NT2/D1 (cell line): ENCODE measurements at regions not wholly inside any gene's neighbourhood (a gene's known extent, or its start where the extent isn't known, plus 50 kb on each side); places are given as distances from the start of the nearest gene placed in this dataset.
"Not testable (repeated sequence)": the region's sequence is repeated elsewhere in the genome, so short reads cannot be mapped to it uniquely, and the experiment has no call there.

ENCODE experiments used
- DNase-seq: peaks from one replicate; pipeline ENCODE4 v3.0.0-alpha.2; 2011; ENCODE audit warnings: low read depth, low spot score
- H3K27me3 ChIP-seq: 2 replicates; pipeline ENCODE4 v1.6.0; 2011; ENCODE audit warnings: mild to moderate bottlenecking; ENCODE audit not compliant: insufficient read length, insufficient read depth
- H3K36me3 ChIP-seq: 2 replicates; pipeline ENCODE4 v1.6.1; 2011; ENCODE audit warnings: mild to moderate bottlenecking, low read length, mixed read lengths; ENCODE audit not compliant: insufficient read depth, insufficient read length
- H3K4me1 ChIP-seq: 2 replicates; pipeline ENCODE4 v1.5.1; 2011; ENCODE audit not compliant: insufficient read depth, insufficient read length
- H3K4me3 ChIP-seq: 2 replicates; pipeline ENCODE4 v1.5.1; 2011; ENCODE audit warnings: low read depth; ENCODE audit not compliant: insufficient read length
- H3K9ac ChIP-seq: 2 replicates; pipeline ENCODE4 v1.6.0; 2011; ENCODE audit warnings: low read depth; ENCODE audit not compliant: insufficient read length
- H3K9me3 ChIP-seq: 2 replicates; pipeline ENCODE4 v1.5.1; 2011; ENCODE audit warnings: mild to moderate bottlenecking, low read length; ENCODE audit not compliant: insufficient read depth
- SUZ12 ChIP-seq: IDR thresholded peaks from 2 replicates; pipeline ENCODE4 v1.6.1; 2011; ENCODE audit not compliant: insufficient read length, insufficient read depth; ENCODE audit errors: extremely low read depth
- YY1 ChIP-seq: IDR thresholded peaks from 2 replicates; pipeline ENCODE4 v1.6.1; 2011; ENCODE audit not compliant: insufficient read length, insufficient read depth
- ZNF274 ChIP-seq: IDR thresholded peaks from 2 replicates; pipeline ENCODE4 v1.6.1; 2011; ENCODE audit warnings: mild to moderate bottlenecking, low read depth, low read length

GRCh38 chr5:40437452-40437861 lies 242.3 kb upstream of the PTGER4 start:
- no peak overlapping the region for H3K4me3 ChIP-seq
- TF ChIP-seq YY1 (no peak), ZNF274 (no peak), SUZ12 (no peak)
- H3K27me3 ChIP-seq = no peaks in the 10 kb centered on the region
- no peaks in the 10 kb centered on the region for H3K4me1 ChIP-seq
- no peak overlapping the region for H3K9ac ChIP-seq
- DNase-seq = no peak
- H3K9me3 ChIP-seq = no peaks in the 10 kb centered on the region
- H3K36me3 ChIP-seq = no peaks in the 10 kb centered on the region

- Histone ChIP-seq H3K4me3 (no peak overlapping the region), H3K4me1 (no peaks in the 10 kb centered on the region), H3K36me3 (no peaks in the 10 kb centered on the region), H3K9me3 (no peaks in the 10 kb centered on the region), H3K9ac (no peak overlapping the region), H3K27me3 (no peaks in the 10 kb centered on the region)
- no peak for TF ChIP-seq YY1
- no peak for TF ChIP-seq ZNF274
- TF ChIP-seq SUZ12 = no peak
- no peak for DNase-seq
Measured at GRCh38 chr5:40436535-40437237, 243.0 kb upstream of the PTGER4 start.

GRCh38 chr5:40435706-40436105 lies 244.0 kb upstream of the PTGER4 start:
- H3K9me3 ChIP-seq, H3K9ac ChIP-seq, H3K27me3 ChIP-seq, H3K4me1 ChIP-seq, H3K4me3 ChIP-seq, DNase-seq, H3K36me3 ChIP-seq: not testable (repeated sequence)

GRCh38 chr5:40432836-40433235 lies 246.9 kb upstream of the PTGER4 start:
- DNase-seq = no peak
- Histone ChIP-seq H3K36me3 (no peaks in the 10 kb centered on the region), H3K27me3 (no peaks in the 10 kb centered on the region), H3K4me3 (no peak overlapping the region), H3K9me3 (no peaks in the 10 kb centered on the region), H3K4me1 (no peaks in the 10 kb centered on the region), H3K9ac (no peak overlapping the region)
- no peak for TF ChIP-seq SUZ12

GRCh38 chr5:40431734-40432133 lies 248.0 kb upstream of the PTGER4 start:
- Histone ChIP-seq H3K27me3 (no peaks in the 10 kb centered on the region), H3K4me3 (no peak overlapping the region), H3K4me1 (no peaks in the 10 kb centered on the region), H3K9me3 (no peaks in the 10 kb centered on the region), H3K36me3 (no peaks in the 10 kb centered on the region), H3K9ac (no peak overlapping the region)
- DNase-seq = no peak
- TF ChIP-seq YY1 (no peak), ZNF274 (no peak), SUZ12 (no peak)

- no peaks in the 10 kb centered on the region; the same call in 1 of the 2 replicates for H3K9me3 ChIP-seq
- no peak for TF ChIP-seq YY1
- no peak for TF ChIP-seq ZNF274
- TF ChIP-seq SUZ12 = no peak
- H3K27me3 ChIP-seq = no peaks in the 10 kb centered on the region
- H3K9ac ChIP-seq = no peak overlapping the region
- H3K4me3 ChIP-seq = no peak overlapping the region
- no peak for DNase-seq
- no peaks in the 10 kb centered on the region for H3K4me1 ChIP-seq
- H3K36me3 ChIP-seq = no peaks in the 10 kb centered on the region
Measured at GRCh38 chr5:40430101-40430710, 249.5 kb upstream of the PTGER4 start.

GRCh38 chr5:40429258-40430100 lies 250.2 kb upstream of the PTGER4 start:
- H3K36me3 ChIP-seq = no peaks in the 10 kb centered on the region
- no peak overlapping the region for H3K9ac ChIP-seq
- H3K27me3 ChIP-seq = no peaks in the 10 kb centered on the region
- TF ChIP-seq YY1 (no peak), SUZ12 (no peak), ZNF274 (no peak)
- no peaks in the 10 kb centered on the region for H3K4me1 ChIP-seq
- H3K4me3 ChIP-seq = no peak overlapping the region
- no peaks in the 10 kb centered on the region; the same call in 1 of the 2 replicates for H3K9me3 ChIP-seq
- DNase-seq = no peak
